HCT116 (cell line): ENCODE measurements at regions not wholly inside any gene's neighbourhood (a gene's known extent, or its start where the extent isn't known, plus 50 kb on each side); places are given as distances from the start of the nearest gene placed in this dataset.

Experiments used
- ATAC-seq: fragments of 200-7000 bp; cut with Tn5 transposase; 2 replicates; pipeline ENCODE4 v1.9.1; 2020; ENCODE audit warnings: mild to moderate bottlenecking, moderate library complexity
- BruUV-seq: library from RNA; stranded (reverse); fragments of 400-500 nt; replicated peaks from 2 replicates; lab custom pipeline; 2021; lab: Mats Ljungman, UMichigan
- CTCF ChIA-PET: fragments of 300-600 bp; sonication (Branson Sonifier 250); formaldehyde crosslinking; loops from one replicate; lab custom pipeline; 2021; ENCODE audit warnings: antibody characterized with exemption; lab: Charles Lee
- POLR2A ChIA-PET: fragments of 300-600, 350-600 bp; sonication (Branson Sonifier 250); formaldehyde crosslinking; loops from one replicate; lab custom pipeline; 2021; ENCODE audit warnings: antibody characterized with exemption; lab: Charles Lee
- RAD21 ChIA-PET, 2 experiments: fragments of 300-600 bp; sonication (Branson Sonifier 250); formaldehyde crosslinking; loops; one replicate each; lab custom pipeline; 2023; ENCODE audit warnings: low total read pairs in 2 of 2; ENCODE audit not compliant: uncharacterized antibody in 2 of 2, unreplicated experiment in 2 of 2, low non-redundant PET in 1 of 2; lab: Charles Lee
- DNase-seq: peaks from one replicate; pipeline ENCODE4 v3.0.0-alpha.2; 2010; ENCODE audit warnings: low read depth, low spot score
- H2AFZ ChIP-seq: fragments of 200-600 bp; shearing (Covaris generic), sonication (generic); 2 replicates; pipeline ENCODE4 v1.6.1; 2017; ENCODE audit warnings: low read depth, mixed run types, mixed read lengths, antibody characterized with exemption, low read length; ENCODE audit not compliant: poor library complexity, severe bottlenecking
- H3K27ac ChIP-seq: 2 replicates; pipeline ENCODE4 v1.5.1; 2012; ENCODE audit warnings: low read depth, low read length
- H3K27me3 ChIP-seq: fragments of 200-600 bp; sonication (generic); 2 replicates; pipeline ENCODE4 v1.6.1; 2016; ENCODE audit warnings: mixed run types, low read length, mixed read lengths; ENCODE audit not compliant: insufficient read depth
- H3K36me3 ChIP-seq, 2 experiments: fragments of 200-500 bp in 1 of 2; fragments of 200-600 bp in 1 of 2; sonication (Bioruptor generic) in 1 of 2; sonication (generic) in 1 of 2; 2 replicates each; pipeline versions ENCODE4 v1.5.1 to v1.6.1; 2014 to 2016; ENCODE audit warnings: low read length in 2 of 2, inconsistent platforms in 1 of 2, mixed read lengths in 1 of 2, mixed run types in 1 of 2; ENCODE audit not compliant: insufficient read depth in 2 of 2, control insufficient read depth in 1 of 2
- H3K4me1 ChIP-seq, 2 experiments: fragments of 200-600 bp in 1 of 2; sonication (generic) in 1 of 2; 2 replicates each; pipeline versions ENCODE4 v1.5.1 to v1.6.1; 2012 to 2017; ENCODE audit warnings: low read length in 2 of 2, inconsistent platforms in 1 of 2, mild to moderate bottlenecking in 1 of 2, mixed read lengths in 1 of 2, mixed run types in 1 of 2, moderate library complexity in 1 of 2; ENCODE audit not compliant: insufficient read depth in 2 of 2, control insufficient read depth in 1 of 2
- H3K4me2 ChIP-seq: fragments of 200-600 bp; sonication (generic); 2 replicates; pipeline ENCODE4 v1.6.1; 2017; ENCODE audit warnings: mixed run types, low read length, mixed read lengths
- H3K4me3 ChIP-seq, 2 experiments: fragments of 200-600 bp in 1 of 2; sonication (generic) in 1 of 2; replicated peaks in 1 of 2; 2 replicates each; pipeline ENCODE4 v1.5.1; 2011 to 2016; ENCODE audit warnings: low read length in 2 of 2, control low read depth in 1 of 2, low read depth in 1 of 2, mild to moderate bottlenecking in 1 of 2, mixed read lengths in 1 of 2, mixed run types in 1 of 2
- H3K79me2 ChIP-seq: fragments of 200-600 bp; sonication (generic); 2 replicates; pipeline ENCODE4 v1.6.1; 2017; ENCODE audit warnings: mild to moderate bottlenecking, mixed run types, low read length, moderate library complexity, mixed read lengths; ENCODE audit not compliant: insufficient read depth
- H3K9ac ChIP-seq: fragments of 200-600 bp; sonication (generic); 2 replicates; pipeline ENCODE4 v1.6.1; 2016; ENCODE audit warnings: low read length, mixed read lengths
- H3K9me2 ChIP-seq: fragments of 200-600 bp; sonication (generic), shearing (Covaris generic); 2 replicates; pipeline ENCODE4 v1.6.1; 2017; ENCODE audit warnings: mixed run types, mild to moderate bottlenecking, moderate library complexity; ENCODE audit not compliant: insufficient read depth
- H3K9me3 ChIP-seq, 2 experiments: fragments of 200-500 bp in 1 of 2; fragments of 200-600 bp in 1 of 2; sonication (Bioruptor generic) in 1 of 2; sonication (generic) in 1 of 2; 2 replicates each; pipeline ENCODE4 v1.6.1; 2014 to 2017; ENCODE audit warnings: low read length in 2 of 2, mixed read lengths in 2 of 2, inconsistent platforms in 1 of 2, low read depth in 1 of 2, mild to moderate bottlenecking in 1 of 2, mixed run types in 1 of 2, moderate library complexity in 1 of 2; ENCODE audit not compliant: control insufficient read depth in 1 of 2, insufficient read depth in 1 of 2
- H4K20me1 ChIP-seq: fragments of 200-600 bp; sonication (generic), shearing (Covaris generic); 2 replicates; pipeline ENCODE4 v1.6.1; 2017; ENCODE audit warnings: mixed run types, mild to moderate bottlenecking, moderate library complexity; ENCODE audit not compliant: insufficient read depth
- EGR1 ChIP-seq: IDR thresholded peaks from 2 replicates; pipeline ENCODE4 v1.6.1; 2012; ENCODE audit warnings: low read depth
- ELF1 ChIP-seq: IDR thresholded peaks from 2 replicates; pipeline ENCODE4 v1.6.1; 2012; ENCODE audit warnings: low read depth, borderline replicate concordance
- EZH2 ChIP-seq: fragments of 200-600 bp; sonication (generic); IDR thresholded peaks from 2 replicates; pipeline ENCODE4 v1.6.1; 2017; ENCODE audit warnings: antibody characterized with exemption, mixed run types
- EZH2phosphoT487 ChIP-seq: fragments of 200-600 bp; IDR thresholded peaks from 2 replicates; pipeline ENCODE4 v1.6.1; 2018; ENCODE audit warnings: antibody characterized with exemption, borderline replicate concordance
- JUND ChIP-seq: IDR thresholded peaks from 2 replicates; pipeline ENCODE4 v1.6.1; 2012
- POLR2A ChIP-seq: IDR thresholded peaks from 2 replicates; pipeline ENCODE4 v1.7.0; 2011; ENCODE audit warnings: borderline replicate concordance; ENCODE audit not compliant: insufficient read depth, insufficient read length; ENCODE audit errors: extremely low read depth
- RAD21 ChIP-seq: IDR thresholded peaks from 2 replicates; pipeline ENCODE4 v1.6.1; 2012; ENCODE audit warnings: low read depth, mild to moderate bottlenecking
- SP1 ChIP-seq: IDR thresholded peaks from 2 replicates; pipeline ENCODE4 v1.6.1; 2012; ENCODE audit warnings: low read depth
- SRF ChIP-seq: IDR thresholded peaks from 2 replicates; pipeline ENCODE4 v1.6.1; 2012; ENCODE audit warnings: low read depth
- TCF7L2 ChIP-seq: IDR thresholded peaks from 2 replicates; pipeline ENCODE4 v1.7.0; 2011; ENCODE audit warnings: borderline replicate concordance, inconsistent platforms; ENCODE audit not compliant: insufficient read depth, insufficient read length; ENCODE audit errors: extremely low read depth
- YY1 ChIP-seq: IDR thresholded peaks from 2 replicates; pipeline ENCODE4 v1.6.1; 2011; ENCODE audit warnings: low read length, low read depth, moderate library complexity, mild to moderate bottlenecking; ENCODE audit not compliant: insufficient replicate concordance; ENCODE audit errors: extremely low read depth
- ZNF274 ChIP-seq: fragments of 200-500 bp; sonication (Bioruptor generic); IDR thresholded peaks from 2 replicates; pipeline ENCODE4 v1.6.1; 2014; ENCODE audit warnings: mild to moderate bottlenecking, low read depth, low read length, inconsistent platforms
- intact Hi-C: fragments of 100-400 bp; cut with micrococcal nuclease; formaldehyde crosslinking; loops from 2 replicates; pipeline ENCODE4 v1.10.0; 2022
- TF ChIP-seq, protein P1 (sequence below): IDR thresholded peaks from 2 replicates; pipeline ENCODE4 v1.6.1; 2012
- TF ChIP-seq, protein P2 (sequence below), 3 experiments: fragments of 200-600 bp in 1 of 3; sonication (generic) in 1 of 3; IDR thresholded peaks in 2 of 3; conservative IDR thresholded peaks in 1 of 3; 2 replicates each; pipeline ENCODE4 v1.5.1; 2012 to 2017; ENCODE audit warnings: low read depth in 2 of 3, low read length in 2 of 3, antibody characterized with exemption in 1 of 3, borderline replicate concordance in 1 of 3, control low read depth in 1 of 3, mild to moderate bottlenecking in 1 of 3, mixed read lengths in 1 of 3, mixed run types in 1 of 3, moderate library complexity in 1 of 3; ENCODE audit not compliant: insufficient read depth in 1 of 3
- TF ChIP-seq, protein P3 (sequence below): IDR thresholded peaks from 2 replicates; pipeline ENCODE4 v1.6.1; 2012; ENCODE audit warnings: low read depth

DNA sequence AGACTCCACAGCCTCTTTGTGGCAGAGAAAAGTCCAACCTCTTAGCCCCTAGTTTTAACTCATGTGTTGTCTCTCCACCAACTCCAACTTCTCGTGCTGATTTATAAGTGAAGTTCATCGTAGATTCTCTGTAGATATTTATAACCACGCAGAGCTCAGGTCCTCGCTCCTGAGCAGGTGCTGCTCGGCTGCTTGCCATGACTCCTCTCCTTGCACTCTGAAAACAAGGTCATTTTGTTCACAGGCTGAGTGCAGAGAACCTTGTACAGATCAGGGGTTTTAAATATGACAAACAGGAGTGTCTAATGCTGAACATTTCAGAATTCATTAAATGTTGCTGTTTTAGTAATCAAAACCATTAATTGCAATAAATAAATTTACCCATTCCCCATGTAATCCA is 330.8 kb upstream of the GYPC start:
- intact Hi-C loops: no loop called here
- H3K79me2 ChIP-seq: no peaks in the 10 kb centered on the region
- no peak overlapping the region for H3K27ac ChIP-seq
- peaks cover 3 to 34% of the 10 kb centered on the region in 2 experiments; a peak in 2 of 4 replicates for H3K9me3 ChIP-seq
- no peaks in the 10 kb centered on the region for H3K9me2 ChIP-seq
- H3K4me3 ChIP-seq: no peak overlapping the region
- DNase-seq (no peak), ATAC-seq (no peak)
- H3K4me1 ChIP-seq: no peaks in the 10 kb centered on the region
- no TSS peak for BruUV-seq
- no peak overlapping the region for H2AFZ ChIP-seq
- ChIA-PET RAD21 (no interaction called here), CTCF (no interaction called here), POLR2A (no interaction called here)
- H3K27me3 ChIP-seq: no peaks in the 10 kb centered on the region
- no peaks in the 10 kb centered on the region for H4K20me1 ChIP-seq
- no peak overlapping the region for H3K9ac ChIP-seq
- no peak overlapping the region for H3K4me2 ChIP-seq
- no peak for TF ChIP-seq SP1
- no peak for TF ChIP-seq ELF1
- TF ChIP-seq ZNF274: no peak
- TF ChIP-seq, protein P1, sequence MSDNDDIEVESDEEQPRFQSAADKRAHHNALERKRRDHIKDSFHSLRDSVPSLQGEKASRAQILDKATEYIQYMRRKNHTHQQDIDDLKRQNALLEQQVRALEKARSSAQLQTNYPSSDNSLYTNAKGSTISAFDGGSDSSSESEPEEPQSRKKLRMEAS: no peak
- TF ChIP-seq EZH2phosphoT487: no peak
- TF ChIP-seq POLR2A: no peak
- TF ChIP-seq, protein P2, sequence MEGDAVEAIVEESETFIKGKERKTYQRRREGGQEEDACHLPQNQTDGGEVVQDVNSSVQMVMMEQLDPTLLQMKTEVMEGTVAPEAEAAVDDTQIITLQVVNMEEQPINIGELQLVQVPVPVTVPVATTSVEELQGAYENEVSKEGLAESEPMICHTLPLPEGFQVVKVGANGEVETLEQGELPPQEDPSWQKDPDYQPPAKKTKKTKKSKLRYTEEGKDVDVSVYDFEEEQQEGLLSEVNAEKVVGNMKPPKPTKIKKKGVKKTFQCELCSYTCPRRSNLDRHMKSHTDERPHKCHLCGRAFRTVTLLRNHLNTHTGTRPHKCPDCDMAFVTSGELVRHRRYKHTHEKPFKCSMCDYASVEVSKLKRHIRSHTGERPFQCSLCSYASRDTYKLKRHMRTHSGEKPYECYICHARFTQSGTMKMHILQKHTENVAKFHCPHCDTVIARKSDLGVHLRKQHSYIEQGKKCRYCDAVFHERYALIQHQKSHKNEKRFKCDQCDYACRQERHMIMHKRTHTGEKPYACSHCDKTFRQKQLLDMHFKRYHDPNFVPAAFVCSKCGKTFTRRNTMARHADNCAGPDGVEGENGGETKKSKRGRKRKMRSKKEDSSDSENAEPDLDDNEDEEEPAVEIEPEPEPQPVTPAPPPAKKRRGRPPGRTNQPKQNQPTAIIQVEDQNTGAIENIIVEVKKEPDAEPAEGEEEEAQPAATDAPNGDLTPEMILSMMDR (IDR thresholded peaks at IDR 0.05 in 2 of 3, conservative IDR thresholded peaks at IDR 0.05 in 1 of 3; ENCODE audit: borderline replicate concordance in 1 of 3, insufficient read depth in 1 of 3, low read depth in 2 of 3, low read length in 2 of 3): no peak
- TF ChIP-seq EZH2: no peak
- TF ChIP-seq SRF: no peak
- no peak for TF ChIP-seq YY1
- TF ChIP-seq JUND: no peak
- no peak for TF ChIP-seq TCF7L2
- no peak for TF ChIP-seq RAD21
- TF ChIP-seq, protein P3, sequence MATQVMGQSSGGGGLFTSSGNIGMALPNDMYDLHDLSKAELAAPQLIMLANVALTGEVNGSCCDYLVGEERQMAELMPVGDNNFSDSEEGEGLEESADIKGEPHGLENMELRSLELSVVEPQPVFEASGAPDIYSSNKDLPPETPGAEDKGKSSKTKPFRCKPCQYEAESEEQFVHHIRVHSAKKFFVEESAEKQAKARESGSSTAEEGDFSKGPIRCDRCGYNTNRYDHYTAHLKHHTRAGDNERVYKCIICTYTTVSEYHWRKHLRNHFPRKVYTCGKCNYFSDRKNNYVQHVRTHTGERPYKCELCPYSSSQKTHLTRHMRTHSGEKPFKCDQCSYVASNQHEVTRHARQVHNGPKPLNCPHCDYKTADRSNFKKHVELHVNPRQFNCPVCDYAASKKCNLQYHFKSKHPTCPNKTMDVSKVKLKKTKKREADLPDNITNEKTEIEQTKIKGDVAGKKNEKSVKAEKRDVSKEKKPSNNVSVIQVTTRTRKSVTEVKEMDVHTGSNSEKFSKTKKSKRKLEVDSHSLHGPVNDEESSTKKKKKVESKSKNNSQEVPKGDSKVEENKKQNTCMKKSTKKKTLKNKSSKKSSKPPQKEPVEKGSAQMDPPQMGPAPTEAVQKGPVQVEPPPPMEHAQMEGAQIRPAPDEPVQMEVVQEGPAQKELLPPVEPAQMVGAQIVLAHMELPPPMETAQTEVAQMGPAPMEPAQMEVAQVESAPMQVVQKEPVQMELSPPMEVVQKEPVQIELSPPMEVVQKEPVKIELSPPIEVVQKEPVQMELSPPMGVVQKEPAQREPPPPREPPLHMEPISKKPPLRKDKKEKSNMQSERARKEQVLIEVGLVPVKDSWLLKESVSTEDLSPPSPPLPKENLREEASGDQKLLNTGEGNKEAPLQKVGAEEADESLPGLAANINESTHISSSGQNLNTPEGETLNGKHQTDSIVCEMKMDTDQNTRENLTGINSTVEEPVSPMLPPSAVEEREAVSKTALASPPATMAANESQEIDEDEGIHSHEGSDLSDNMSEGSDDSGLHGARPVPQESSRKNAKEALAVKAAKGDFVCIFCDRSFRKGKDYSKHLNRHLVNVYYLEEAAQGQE: no peak
- TF ChIP-seq EGR1: no peak
- H3K36me3 ChIP-seq: no peaks in the 10 kb centered on the region
